ENCODE measurements at regions not wholly inside any gene's neighbourhood (a gene's known extent, or its start where the extent isn't known, plus 50 kb on each side); places are given as distances from the start of the nearest gene placed in this dataset.
"Not testable (repeated sequence)": the region's sequence is repeated elsewhere in the genome, so short reads cannot be mapped to it uniquely, and the experiment has no call there.

DNA sequence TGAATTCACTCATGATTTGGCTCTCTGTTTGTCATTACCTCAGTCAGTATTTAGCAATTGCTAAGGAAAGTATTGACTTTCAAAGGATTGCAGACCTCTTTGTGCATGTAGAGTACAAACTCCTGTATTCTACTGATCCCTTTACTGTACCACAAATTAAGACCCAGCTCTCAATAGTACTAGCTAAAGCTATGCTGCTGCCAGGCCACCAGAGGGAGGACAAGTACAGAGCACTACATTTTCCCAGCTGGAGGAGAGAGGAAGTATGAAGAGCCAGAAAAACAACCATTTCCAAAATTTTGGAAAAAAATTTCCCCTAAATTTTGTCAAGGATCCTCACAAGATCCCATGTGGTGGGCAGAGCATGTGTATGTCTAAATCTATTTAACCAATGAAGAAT is 175.0 kb upstream of the MTMR8 start:
- no peak for DNase-seq
- Histone ChIP-seq H3K9me3 (no peaks in the 10 kb centered on the region), H3K79me2 (ENCODE audit: insufficient read depth) (no peaks in the 10 kb centered on the region), H3K27ac (ENCODE audit: low read depth in 2 of 2, low read length in 1 of 2) (no peak overlapping the region), H3K9me2 (no peaks in the 10 kb centered on the region), H3K4me1 (ENCODE audit: control insufficient read depth in 1 of 2, insufficient read depth in 2 of 2, low read depth in 1 of 2, low read length in 1 of 2) (no peaks in the 10 kb centered on the region), H3K4me2 (no peak overlapping the region), H3K4me3 (ENCODE audit: low read depth in 2 of 2, low read length in 1 of 2) (no peak overlapping the region), H3K27me3 (ENCODE audit: insufficient read depth) (no peaks in the 10 kb centered on the region), H3F3A (replicated peaks; ENCODE audit: insufficient read depth) (no peaks in the 10 kb centered on the region), H4K20me1 (ENCODE audit: insufficient read depth) (no peaks in the 10 kb centered on the region), H2AFZ (ENCODE audit: low read depth) (no peak overlapping the region), H3K36me3 (replicated peaks in 1 of 2; ENCODE audit: control insufficient read depth in 1 of 2, insufficient read depth in 2 of 2, low read length in 1 of 2) (no peaks in the 10 kb centered on the region), H3K9ac (no peak overlapping the region)
- POLR2A ChIA-PET = no interaction called here
- CTCF ChIA-PET = interaction anchor here (0.6 kb wide), 1 partner anchor 10 kb away, joined by 3 read pairs; no protein-coding TSS in a partner anchor
- TF ChIP-seq CHD2 (IDR thresholded peaks at IDR 0.05; ENCODE audit: low read length, partially characterized antibody) = no peak
- no peak for TF ChIP-seq TEAD4 (IDR thresholded peaks at IDR 0.05; ENCODE audit: borderline replicate concordance, insufficient read depth)
- TF ChIP-seq, protein P1, sequence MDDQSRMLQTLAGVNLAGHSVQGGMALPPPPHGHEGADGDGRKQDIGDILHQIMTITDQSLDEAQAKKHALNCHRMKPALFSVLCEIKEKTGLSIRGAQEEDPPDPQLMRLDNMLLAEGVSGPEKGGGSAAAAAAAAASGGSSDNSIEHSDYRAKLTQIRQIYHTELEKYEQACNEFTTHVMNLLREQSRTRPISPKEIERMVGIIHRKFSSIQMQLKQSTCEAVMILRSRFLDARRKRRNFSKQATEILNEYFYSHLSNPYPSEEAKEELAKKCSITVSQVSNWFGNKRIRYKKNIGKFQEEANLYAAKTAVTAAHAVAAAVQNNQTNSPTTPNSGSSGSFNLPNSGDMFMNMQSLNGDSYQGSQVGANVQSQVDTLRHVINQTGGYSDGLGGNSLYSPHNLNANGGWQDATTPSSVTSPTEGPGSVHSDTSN (IDR thresholded peaks at IDR 0.05) = no peak
- TF ChIP-seq ELF1 (IDR thresholded peaks at IDR 0.05) = no peak
- no peak for TF ChIP-seq SMC3 (IDR thresholded peaks at IDR 0.05; ENCODE audit: low read depth, low read length)
- TF ChIP-seq RXRA (IDR thresholded peaks at IDR 0.05; ENCODE audit: borderline replicate concordance, low read depth) = no peak
- no peak for TF ChIP-seq RCOR1 (IDR thresholded peaks at IDR 0.05; ENCODE audit: low read length)
- TF ChIP-seq, protein P2, sequence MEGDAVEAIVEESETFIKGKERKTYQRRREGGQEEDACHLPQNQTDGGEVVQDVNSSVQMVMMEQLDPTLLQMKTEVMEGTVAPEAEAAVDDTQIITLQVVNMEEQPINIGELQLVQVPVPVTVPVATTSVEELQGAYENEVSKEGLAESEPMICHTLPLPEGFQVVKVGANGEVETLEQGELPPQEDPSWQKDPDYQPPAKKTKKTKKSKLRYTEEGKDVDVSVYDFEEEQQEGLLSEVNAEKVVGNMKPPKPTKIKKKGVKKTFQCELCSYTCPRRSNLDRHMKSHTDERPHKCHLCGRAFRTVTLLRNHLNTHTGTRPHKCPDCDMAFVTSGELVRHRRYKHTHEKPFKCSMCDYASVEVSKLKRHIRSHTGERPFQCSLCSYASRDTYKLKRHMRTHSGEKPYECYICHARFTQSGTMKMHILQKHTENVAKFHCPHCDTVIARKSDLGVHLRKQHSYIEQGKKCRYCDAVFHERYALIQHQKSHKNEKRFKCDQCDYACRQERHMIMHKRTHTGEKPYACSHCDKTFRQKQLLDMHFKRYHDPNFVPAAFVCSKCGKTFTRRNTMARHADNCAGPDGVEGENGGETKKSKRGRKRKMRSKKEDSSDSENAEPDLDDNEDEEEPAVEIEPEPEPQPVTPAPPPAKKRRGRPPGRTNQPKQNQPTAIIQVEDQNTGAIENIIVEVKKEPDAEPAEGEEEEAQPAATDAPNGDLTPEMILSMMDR (IDR thresholded peaks at IDR 0.05) = no peak

DNA sequence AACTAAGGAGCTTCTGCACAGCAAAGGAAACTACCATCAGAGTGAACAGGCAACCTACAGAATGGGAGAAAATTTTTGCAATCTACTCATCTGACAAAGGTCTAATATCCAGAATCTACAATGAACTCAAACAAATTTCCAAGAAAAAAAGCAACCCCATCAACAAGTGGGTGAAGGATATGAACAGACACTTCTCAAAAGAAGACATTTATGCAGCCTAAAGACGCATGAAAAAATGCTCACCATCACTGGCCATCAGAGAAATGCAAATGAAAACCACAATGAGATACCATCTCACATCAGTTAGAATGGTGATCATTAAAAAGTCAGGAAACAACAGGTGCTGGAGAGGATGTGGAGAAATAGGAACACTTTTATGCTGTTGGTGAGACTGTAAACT is 170.1 kb upstream of the MTMR8 start:
- CTCF ChIA-PET; H3K4me3 ChIP-seq (ENCODE audit: low read depth in 2 of 2, low read length in 1 of 2); H3K79me2 ChIP-seq (ENCODE audit: insufficient read depth); H3K36me3 ChIP-seq (replicated peaks in 1 of 2; ENCODE audit: control insufficient read depth in 1 of 2, insufficient read depth in 2 of 2, low read length in 1 of 2); H2AFZ ChIP-seq (ENCODE audit: low read depth); H3K9me2 ChIP-seq; H3K27ac ChIP-seq (ENCODE audit: low read depth in 2 of 2, low read length in 1 of 2); H4K20me1 ChIP-seq (ENCODE audit: insufficient read depth); H3F3A ChIP-seq (replicated peaks; ENCODE audit: insufficient read depth); H3K27me3 ChIP-seq (ENCODE audit: insufficient read depth); DNase-seq; H3K9me3 ChIP-seq; H3K4me1 ChIP-seq (ENCODE audit: control insufficient read depth in 1 of 2, insufficient read depth in 2 of 2, low read depth in 1 of 2, low read length in 1 of 2); H3K9ac ChIP-seq; POLR2A ChIA-PET; H3K4me2 ChIP-seq: not testable (repeated sequence)
- WGBS (ENCODE audit: low lambda C conversion rate) = 3% methylated on average over 1 of the region's 1 CpG

DNA sequence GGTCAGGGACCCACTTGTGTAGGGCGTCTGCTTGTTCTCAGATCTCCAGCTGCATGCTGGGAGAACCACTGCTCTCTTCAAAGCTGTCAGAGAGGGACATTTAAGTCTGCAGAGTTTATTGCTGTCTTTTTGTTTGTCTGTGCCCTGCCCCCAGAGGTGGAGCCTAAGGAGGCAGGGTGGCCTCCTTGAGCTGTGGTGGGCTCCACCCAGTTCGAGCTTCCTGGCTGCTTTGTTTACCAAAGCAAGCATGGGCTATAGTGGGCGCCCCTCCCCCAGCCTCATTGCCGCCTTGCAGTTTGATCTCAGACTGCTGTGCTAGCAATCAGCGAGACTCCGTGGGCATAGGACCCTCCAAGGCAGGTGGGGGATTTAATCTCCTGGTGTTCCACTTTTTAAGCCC is 154.0 kb upstream of the MTMR8 start:
- 3% methylated on average over 6 of the region's 6 CpGs for WGBS (ENCODE audit: low lambda C conversion rate)
- H3K9me3 ChIP-seq; H3K4me2 ChIP-seq; H4K20me1 ChIP-seq (ENCODE audit: insufficient read depth); H3K4me3 ChIP-seq (ENCODE audit: low read depth in 2 of 2, low read length in 1 of 2); CTCF ChIA-PET; H3K79me2 ChIP-seq (ENCODE audit: insufficient read depth); POLR2A ChIA-PET; H3K36me3 ChIP-seq (replicated peaks in 1 of 2; ENCODE audit: control insufficient read depth in 1 of 2, insufficient read depth in 2 of 2, low read length in 1 of 2); H2AFZ ChIP-seq (ENCODE audit: low read depth); DNase-seq; H3K27me3 ChIP-seq (ENCODE audit: insufficient read depth); H3K9ac ChIP-seq; H3K9me2 ChIP-seq; H3K27ac ChIP-seq (ENCODE audit: low read depth in 2 of 2, low read length in 1 of 2); H3K4me1 ChIP-seq (ENCODE audit: control insufficient read depth in 1 of 2, insufficient read depth in 2 of 2, low read depth in 1 of 2, low read length in 1 of 2); H3F3A ChIP-seq (replicated peaks; ENCODE audit: insufficient read depth): not testable (repeated sequence)
